ENCODE measurements at regions not wholly inside any gene's neighbourhood (a gene's known extent, or its start where the extent isn't known, plus 50 kb on each side); places are given as distances from the start of the nearest gene placed in this dataset.

GRCh38 chr11:134758342-134758931 lies 346.4 kb upstream of the B3GAT1 start:
- H2BK120ac ChIP-seq (ENCODE audit: low read depth, low read length, poor library complexity, severe bottlenecking) = no peak overlapping the region
- no peak overlapping the region for H3K56ac ChIP-seq (ENCODE audit: insufficient read length, low read depth, low read length)
- H2AK5ac ChIP-seq (ENCODE audit: insufficient read length, low read length) = no peak overlapping the region
- Mint-ChIP-seq H3K4me3 (no peak overlapping the region), H3K27ac (no peak overlapping the region), H3K4me1 (peaks cover 10 to 12% of the 10 kb centered on the region in 2 experiments), H3K27me3 (ENCODE audit: low read depth) (peaks cover 15% of the 10 kb centered on the region), H3K9me3 (0 out of 5 replicates have a peak, but pooled peaks cover 0 to 2% of the 10 kb centered on the region in 2 experiments), H3K36me3 (ENCODE audit: insufficient read depth in 1 of 3, low read depth in 3 of 3) (no peaks in the 10 kb centered on the region; a peak in 2 of 7 replicates)
- no peaks in the 10 kb centered on the region for H3K27me3 ChIP-seq (ENCODE audit: insufficient read depth, low read length)
- no peak overlapping the region for H2BK20ac ChIP-seq (ENCODE audit: low read depth, low read length, poor library complexity, severe bottlenecking)
- no peak overlapping the region for H3K23ac ChIP-seq (ENCODE audit: insufficient read length, low read depth, low read length)
- H3T11ph ChIP-seq (ENCODE audit: low read length) = no peak overlapping the region
- no peaks in the 10 kb centered on the region for H4K20me1 ChIP-seq (ENCODE audit: control insufficient read depth, insufficient read depth, insufficient read length)
- H3K79me1 ChIP-seq (ENCODE audit: insufficient read depth, low read depth, low read length, poor library complexity, severe bottlenecking) = no peaks in the 10 kb centered on the region
- no peak overlapping the region for H3K18ac ChIP-seq (ENCODE audit: insufficient read length, low read depth, low read length)
- H3K27ac ChIP-seq (ENCODE audit: insufficient read length, low read depth, low read length) = no peak overlapping the region
- no peak overlapping the region for H4K8ac ChIP-seq (replicated peaks; ENCODE audit: insufficient read length, low read depth, low read length)
- no peak overlapping the region for H2BK12ac ChIP-seq (ENCODE audit: insufficient read length, low read depth, low read length)
- H2BK5ac ChIP-seq (ENCODE audit: insufficient read length, low read length) = no peak overlapping the region
- no peak overlapping the region for H3K9ac ChIP-seq (ENCODE audit: extremely low read depth, insufficient read length, low read length)
- no peaks in the 10 kb centered on the region for H3K4me1 ChIP-seq (ENCODE audit: insufficient read depth, low read length)
- no peak for TF ChIP-seq CTCF (conservative IDR thresholded peaks at IDR 0.05)
- H3K4ac ChIP-seq (ENCODE audit: low read depth, low read length) = no peak overlapping the region
- H3K23me2 ChIP-seq (ENCODE audit: insufficient read length, low read depth, low read length, poor library complexity, severe bottlenecking) = no peaks in the 10 kb centered on the region
- H3K4me2 ChIP-seq (ENCODE audit: insufficient read depth, insufficient read length, low read length) = no peak overlapping the region
- H2AFZ ChIP-seq (ENCODE audit: low read length) = no peak overlapping the region
- no peak overlapping the region for H3K14ac ChIP-seq (ENCODE audit: insufficient read depth, low read length)
- H4K5ac ChIP-seq (ENCODE audit: insufficient read length, low read depth, low read length) = no peak overlapping the region
- H3K9me3 ChIP-seq (ENCODE audit: control insufficient read depth, low read depth, low read length) = no peaks in the 10 kb centered on the region
- H3K79me2 ChIP-seq (ENCODE audit: insufficient read depth, low read length) = no peaks in the 10 kb centered on the region
- no CpG with 5 or more reads among the region's 10 CpGs for WGBS (ENCODE audit: extremely low coverage, insufficient read length, low lambda C conversion rate)
- no peak overlapping the region for H2BK15ac ChIP-seq (ENCODE audit: low read depth, low read length)
- no peak overlapping the region for H4K91ac ChIP-seq (ENCODE audit: insufficient read length, low read depth, low read length)
- DNase-seq = no peak
